ENCODE measurements at regions not wholly inside any gene's neighbourhood (a gene's known extent, or its start where the extent isn't known, plus 50 kb on each side); places are given as distances from the start of the nearest gene placed in this dataset.

DNA sequence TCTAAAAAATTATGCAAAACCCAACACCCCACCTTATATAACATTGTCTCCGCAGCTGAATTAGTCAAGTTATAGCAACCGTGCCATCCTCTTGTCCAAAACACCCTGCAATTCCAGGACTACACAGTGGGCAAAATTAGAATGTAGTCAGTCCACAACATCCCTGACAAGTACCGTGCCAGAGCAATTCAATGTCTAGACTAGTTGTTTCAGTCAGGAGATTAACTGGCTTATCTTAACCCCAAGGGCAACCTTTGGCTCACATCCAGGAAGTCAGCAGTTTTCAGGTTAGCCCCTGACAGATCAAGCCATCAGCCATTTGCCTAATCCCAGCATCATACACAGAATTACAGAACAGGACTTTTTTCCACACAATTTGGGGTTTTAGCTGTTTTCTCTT is 240.8 kb upstream of the TMEM161B start (continued):
- TF ChIP-seq, protein P1, sequence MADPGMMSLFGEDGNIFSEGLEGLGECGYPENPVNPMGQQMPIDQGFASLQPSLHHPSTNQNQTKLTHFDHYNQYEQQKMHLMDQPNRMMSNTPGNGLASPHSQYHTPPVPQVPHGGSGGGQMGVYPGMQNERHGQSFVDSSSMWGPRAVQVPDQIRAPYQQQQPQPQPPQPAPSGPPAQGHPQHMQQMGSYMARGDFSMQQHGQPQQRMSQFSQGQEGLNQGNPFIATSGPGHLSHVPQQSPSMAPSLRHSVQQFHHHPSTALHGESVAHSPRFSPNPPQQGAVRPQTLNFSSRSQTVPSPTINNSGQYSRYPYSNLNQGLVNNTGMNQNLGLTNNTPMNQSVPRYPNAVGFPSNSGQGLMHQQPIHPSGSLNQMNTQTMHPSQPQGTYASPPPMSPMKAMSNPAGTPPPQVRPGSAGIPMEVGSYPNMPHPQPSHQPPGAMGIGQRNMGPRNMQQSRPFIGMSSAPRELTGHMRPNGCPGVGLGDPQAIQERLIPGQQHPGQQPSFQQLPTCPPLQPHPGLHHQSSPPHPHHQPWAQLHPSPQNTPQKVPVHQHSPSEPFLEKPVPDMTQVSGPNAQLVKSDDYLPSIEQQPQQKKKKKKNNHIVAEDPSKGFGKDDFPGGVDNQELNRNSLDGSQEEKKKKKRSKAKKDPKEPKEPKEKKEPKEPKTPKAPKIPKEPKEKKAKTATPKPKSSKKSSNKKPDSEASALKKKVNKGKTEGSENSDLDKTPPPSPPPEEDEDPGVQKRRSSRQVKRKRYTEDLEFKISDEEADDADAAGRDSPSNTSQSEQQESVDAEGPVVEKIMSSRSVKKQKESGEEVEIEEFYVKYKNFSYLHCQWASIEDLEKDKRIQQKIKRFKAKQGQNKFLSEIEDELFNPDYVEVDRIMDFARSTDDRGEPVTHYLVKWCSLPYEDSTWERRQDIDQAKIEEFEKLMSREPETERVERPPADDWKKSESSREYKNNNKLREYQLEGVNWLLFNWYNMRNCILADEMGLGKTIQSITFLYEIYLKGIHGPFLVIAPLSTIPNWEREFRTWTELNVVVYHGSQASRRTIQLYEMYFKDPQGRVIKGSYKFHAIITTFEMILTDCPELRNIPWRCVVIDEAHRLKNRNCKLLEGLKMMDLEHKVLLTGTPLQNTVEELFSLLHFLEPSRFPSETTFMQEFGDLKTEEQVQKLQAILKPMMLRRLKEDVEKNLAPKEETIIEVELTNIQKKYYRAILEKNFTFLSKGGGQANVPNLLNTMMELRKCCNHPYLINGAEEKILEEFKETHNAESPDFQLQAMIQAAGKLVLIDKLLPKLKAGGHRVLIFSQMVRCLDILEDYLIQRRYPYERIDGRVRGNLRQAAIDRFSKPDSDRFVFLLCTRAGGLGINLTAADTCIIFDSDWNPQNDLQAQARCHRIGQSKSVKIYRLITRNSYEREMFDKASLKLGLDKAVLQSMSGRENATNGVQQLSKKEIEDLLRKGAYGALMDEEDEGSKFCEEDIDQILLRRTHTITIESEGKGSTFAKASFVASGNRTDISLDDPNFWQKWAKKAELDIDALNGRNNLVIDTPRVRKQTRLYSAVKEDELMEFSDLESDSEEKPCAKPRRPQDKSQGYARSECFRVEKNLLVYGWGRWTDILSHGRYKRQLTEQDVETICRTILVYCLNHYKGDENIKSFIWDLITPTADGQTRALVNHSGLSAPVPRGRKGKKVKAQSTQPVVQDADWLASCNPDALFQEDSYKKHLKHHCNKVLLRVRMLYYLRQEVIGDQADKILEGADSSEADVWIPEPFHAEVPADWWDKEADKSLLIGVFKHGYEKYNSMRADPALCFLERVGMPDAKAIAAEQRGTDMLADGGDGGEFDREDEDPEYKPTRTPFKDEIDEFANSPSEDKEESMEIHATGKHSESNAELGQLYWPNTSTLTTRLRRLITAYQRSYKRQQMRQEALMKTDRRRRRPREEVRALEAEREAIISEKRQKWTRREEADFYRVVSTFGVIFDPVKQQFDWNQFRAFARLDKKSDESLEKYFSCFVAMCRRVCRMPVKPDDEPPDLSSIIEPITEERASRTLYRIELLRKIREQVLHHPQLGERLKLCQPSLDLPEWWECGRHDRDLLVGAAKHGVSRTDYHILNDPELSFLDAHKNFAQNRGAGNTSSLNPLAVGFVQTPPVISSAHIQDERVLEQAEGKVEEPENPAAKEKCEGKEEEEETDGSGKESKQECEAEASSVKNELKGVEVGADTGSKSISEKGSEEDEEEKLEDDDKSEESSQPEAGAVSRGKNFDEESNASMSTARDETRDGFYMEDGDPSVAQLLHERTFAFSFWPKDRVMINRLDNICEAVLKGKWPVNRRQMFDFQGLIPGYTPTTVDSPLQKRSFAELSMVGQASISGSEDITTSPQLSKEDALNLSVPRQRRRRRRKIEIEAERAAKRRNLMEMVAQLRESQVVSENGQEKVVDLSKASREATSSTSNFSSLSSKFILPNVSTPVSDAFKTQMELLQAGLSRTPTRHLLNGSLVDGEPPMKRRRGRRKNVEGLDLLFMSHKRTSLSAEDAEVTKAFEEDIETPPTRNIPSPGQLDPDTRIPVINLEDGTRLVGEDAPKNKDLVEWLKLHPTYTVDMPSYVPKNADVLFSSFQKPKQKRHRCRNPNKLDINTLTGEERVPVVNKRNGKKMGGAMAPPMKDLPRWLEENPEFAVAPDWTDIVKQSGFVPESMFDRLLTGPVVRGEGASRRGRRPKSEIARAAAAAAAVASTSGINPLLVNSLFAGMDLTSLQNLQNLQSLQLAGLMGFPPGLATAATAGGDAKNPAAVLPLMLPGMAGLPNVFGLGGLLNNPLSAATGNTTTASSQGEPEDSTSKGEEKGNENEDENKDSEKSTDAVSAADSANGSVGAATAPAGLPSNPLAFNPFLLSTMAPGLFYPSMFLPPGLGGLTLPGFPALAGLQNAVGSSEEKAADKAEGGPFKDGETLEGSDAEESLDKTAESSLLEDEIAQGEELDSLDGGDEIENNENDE (IDR thresholded peaks at IDR 0.05; ENCODE audit: insufficient replicate concordance, low read length) = no peak
- no peak for TF ChIP-seq CREB1 (IDR thresholded peaks at IDR 0.05)
